DOHH2 (cell line): ENCODE measurements at regions not wholly inside any gene's neighbourhood (a gene's known extent, or its start where the extent isn't known, plus 50 kb on each side); places are given as distances from the start of the nearest gene placed in this dataset.

Source experiments
- H3F3A ChIP-seq: fragments of 200-600 bp; sonication (generic), shearing (Covaris generic); 2 replicates; pipeline ENCODE4 v1.6.0; 2016; ENCODE audit warnings: antibody characterized with exemption, mild to moderate bottlenecking; ENCODE audit not compliant: control insufficient read depth, insufficient read depth
- H3K27ac ChIP-seq: fragments of 200-600 bp; sonication (generic); 2 replicates; pipeline ENCODE4 v1.5.1; 2014; ENCODE audit warnings: low read depth, mild to moderate bottlenecking, low read length, moderate library complexity
- H3K27me3 ChIP-seq: fragments of 200-600 bp; sonication (generic); 2 replicates; pipeline ENCODE4 v1.6.1; 2014; ENCODE audit warnings: mild to moderate bottlenecking, low read length, mixed read lengths; ENCODE audit not compliant: control insufficient read depth
- H3K36me3 ChIP-seq: fragments of 200-600 bp; sonication (generic); 2 replicates; pipeline ENCODE4 v1.6.1; 2014; ENCODE audit warnings: mild to moderate bottlenecking, low read length, moderate library complexity, mixed read lengths; ENCODE audit not compliant: control insufficient read depth
- H3K4me1 ChIP-seq: fragments of 200-600 bp; sonication (generic); 2 replicates; pipeline ENCODE4 v1.6.1; 2014; ENCODE audit warnings: mild to moderate bottlenecking, low read length, mixed read lengths; ENCODE audit not compliant: control insufficient read depth
- H3K4me2 ChIP-seq: fragments of 200-600 bp; sonication (generic); 2 replicates; pipeline ENCODE4 v1.6.0; 2014; ENCODE audit warnings: mild to moderate bottlenecking, low read length, moderate library complexity
- H3K4me3 ChIP-seq: fragments of 200-600 bp; sonication (generic); 2 replicates; pipeline ENCODE4 v1.5.1; 2014; ENCODE audit warnings: mild to moderate bottlenecking, low read length, mixed read lengths
- H3K79me2 ChIP-seq: fragments of 200-600 bp; sonication (generic); 2 replicates; pipeline ENCODE4 v1.6.1; 2014; ENCODE audit warnings: mild to moderate bottlenecking, low read length, mixed read lengths; ENCODE audit not compliant: control insufficient read depth
- H3K9me2 ChIP-seq: fragments of 200-600 bp; sonication (generic); replicated peaks from 2 replicates; pipeline ENCODE4 v1.6.1; 2014; ENCODE audit warnings: mild to moderate bottlenecking, low read length, mixed read lengths; ENCODE audit not compliant: control insufficient read depth
- H3K9me3 ChIP-seq: fragments of 200-600 bp; sonication (generic); 2 replicates; pipeline ENCODE4 v1.6.1; 2014; ENCODE audit warnings: antibody characterized with exemption, low read length, mixed read lengths; ENCODE audit not compliant: control insufficient read depth, insufficient read depth
- H4K20me1 ChIP-seq: fragments of 200-600 bp; sonication (generic); 2 replicates; pipeline ENCODE4 v1.6.0; 2014; ENCODE audit warnings: low read depth, mild to moderate bottlenecking, antibody characterized with exemption, low read length, moderate library complexity; ENCODE audit not compliant: control insufficient read depth, insufficient read depth
- EZH2phosphoT487 ChIP-seq: fragments of 200-600 bp; sonication (generic); IDR thresholded peaks from 2 replicates; pipeline ENCODE4 v1.6.1; 2017; ENCODE audit warnings: borderline replicate concordance, mild to moderate bottlenecking, antibody characterized with exemption, low read length, moderate library complexity, mixed read lengths
- TF ChIP-seq, protein P1 (sequence below): fragments of 200-600 bp; sonication (generic); IDR thresholded peaks from one replicate; pipeline ENCODE4 v1.5.1; 2014; ENCODE audit warnings: antibody characterized with exemption, mild to moderate bottlenecking, low read depth, low read length; ENCODE audit not compliant: poor library complexity, severe bottlenecking

DNA sequence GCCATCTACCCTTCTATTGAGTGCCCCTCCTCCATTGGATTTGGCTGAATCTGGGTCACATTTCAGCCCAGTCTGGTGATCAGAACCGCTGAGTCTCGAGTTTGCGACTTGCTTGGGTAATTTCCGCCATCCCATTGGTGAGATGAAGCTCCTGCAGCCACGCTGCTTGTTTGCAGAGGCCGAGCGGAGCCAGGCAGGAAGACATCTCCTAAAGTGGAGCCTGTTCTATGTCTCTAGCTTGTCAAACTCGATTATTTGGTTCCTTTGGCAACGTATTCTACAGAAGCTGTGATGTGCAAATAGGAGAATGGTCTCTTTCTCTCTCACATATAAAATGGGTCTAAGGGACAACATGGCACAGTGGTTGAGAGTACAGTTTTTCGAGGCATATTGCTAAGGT is 206.8 kb upstream of the PLXNA2 start:
- Histone ChIP-seq H3K27me3 (no peaks in the 10 kb centered on the region), H3K9me3 (no peaks in the 10 kb centered on the region), H3K4me1 (no peaks in the 10 kb centered on the region), H3F3A (no peaks in the 10 kb centered on the region), H3K9me2 (no peaks in the 10 kb centered on the region; the same call in 1 of the 2 replicates), H3K36me3 (no peaks in the 10 kb centered on the region), H3K27ac (no peak overlapping the region), H3K4me3 (no peak overlapping the region), H4K20me1 (no peaks in the 10 kb centered on the region), H3K79me2 (no peaks in the 10 kb centered on the region), H3K4me2 (no peak overlapping the region)
- TF ChIP-seq, protein P1, sequence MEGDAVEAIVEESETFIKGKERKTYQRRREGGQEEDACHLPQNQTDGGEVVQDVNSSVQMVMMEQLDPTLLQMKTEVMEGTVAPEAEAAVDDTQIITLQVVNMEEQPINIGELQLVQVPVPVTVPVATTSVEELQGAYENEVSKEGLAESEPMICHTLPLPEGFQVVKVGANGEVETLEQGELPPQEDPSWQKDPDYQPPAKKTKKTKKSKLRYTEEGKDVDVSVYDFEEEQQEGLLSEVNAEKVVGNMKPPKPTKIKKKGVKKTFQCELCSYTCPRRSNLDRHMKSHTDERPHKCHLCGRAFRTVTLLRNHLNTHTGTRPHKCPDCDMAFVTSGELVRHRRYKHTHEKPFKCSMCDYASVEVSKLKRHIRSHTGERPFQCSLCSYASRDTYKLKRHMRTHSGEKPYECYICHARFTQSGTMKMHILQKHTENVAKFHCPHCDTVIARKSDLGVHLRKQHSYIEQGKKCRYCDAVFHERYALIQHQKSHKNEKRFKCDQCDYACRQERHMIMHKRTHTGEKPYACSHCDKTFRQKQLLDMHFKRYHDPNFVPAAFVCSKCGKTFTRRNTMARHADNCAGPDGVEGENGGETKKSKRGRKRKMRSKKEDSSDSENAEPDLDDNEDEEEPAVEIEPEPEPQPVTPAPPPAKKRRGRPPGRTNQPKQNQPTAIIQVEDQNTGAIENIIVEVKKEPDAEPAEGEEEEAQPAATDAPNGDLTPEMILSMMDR = no peak
- TF ChIP-seq EZH2phosphoT487 = no peak

GRCh38 chr1:208455821-208456220 is 211.6 kb upstream of the PLXNA2 start:
- H3K27ac ChIP-seq = no peak overlapping the region
- H3K9me2 ChIP-seq = no peaks in the 10 kb centered on the region; the same call in 1 of the 2 replicates
- H3K9me3 ChIP-seq = no peaks in the 10 kb centered on the region
- no peaks in the 10 kb centered on the region for H4K20me1 ChIP-seq
- H3F3A ChIP-seq = no peaks in the 10 kb centered on the region
- no peaks in the 10 kb centered on the region for H3K79me2 ChIP-seq
- no peaks in the 10 kb centered on the region for H3K36me3 ChIP-seq
- no peak overlapping the region for H3K4me3 ChIP-seq
- H3K4me1 ChIP-seq = no peaks in the 10 kb centered on the region
- TF ChIP-seq EZH2phosphoT487 = no peak
- TF ChIP-seq, protein P1 = no peak
- H3K27me3 ChIP-seq = no peaks in the 10 kb centered on the region
- no peak overlapping the region for H3K4me2 ChIP-seq

GRCh38 chr1:208456487-208456886 is 212.3 kb upstream of the PLXNA2 start:
- no peaks in the 10 kb centered on the region for H3K9me3 ChIP-seq
- no peaks in the 10 kb centered on the region for H4K20me1 ChIP-seq
- H3K9me2 ChIP-seq = no peaks in the 10 kb centered on the region; the same call in 1 of the 2 replicates
- no peak overlapping the region for H3K4me3 ChIP-seq
- H3K27me3 ChIP-seq = no peaks in the 10 kb centered on the region
- H3K4me1 ChIP-seq = no peaks in the 10 kb centered on the region
- H3K36me3 ChIP-seq = no peaks in the 10 kb centered on the region
- H3K79me2 ChIP-seq = no peaks in the 10 kb centered on the region
- H3F3A ChIP-seq = no peaks in the 10 kb centered on the region
- no peak overlapping the region for H3K27ac ChIP-seq
- TF ChIP-seq, protein P1 = no peak
- no peak for TF ChIP-seq EZH2phosphoT487
- no peak overlapping the region for H3K4me2 ChIP-seq

- no peaks in the 10 kb centered on the region for H3K4me1 ChIP-seq
Observed at GRCh38 chr1:208460823-208461222, 216.6 kb upstream of the PLXNA2 start.

More at GRCh38 chr1:208460823-208461222, 216.6 kb upstream of the PLXNA2 start:
- Histone ChIP-seq H3K27me3 (no peaks in the 10 kb centered on the region), H3K4me3 (no peak overlapping the region), H3K9me2 (no peaks in the 10 kb centered on the region), H3K9me3 (no peaks in the 10 kb centered on the region), H3K36me3 (no peaks in the 10 kb centered on the region), H3K79me2 (no peaks in the 10 kb centered on the region), H3K27ac (no peak overlapping the region), H3K4me2 (no peak overlapping the region), H4K20me1 (no peaks in the 10 kb centered on the region), H3F3A (no peaks in the 10 kb centered on the region)
- no peak for TF ChIP-seq EZH2phosphoT487
